ENCODE measurements at regions not wholly inside any gene's neighbourhood (a gene's known extent, or its start where the extent isn't known, plus 50 kb on each side); places are given as distances from the start of the nearest gene placed in this dataset.
A peak's percentile ranks its signal among the peaks of the same experiment; 100 is the strongest.

- no peak for DNase-seq (ENCODE audit: low spot score)
Observed at GRCh38 chr4:57172065-57172464, 61.9 kb upstream of the IGFBP7 start.

GRCh38 chr4:57168982-57169381 lies 58.8 kb upstream of the IGFBP7 start:
- DNase-seq (ENCODE audit: low spot score), result no peak

- DNase-seq (ENCODE audit: low spot score), result peak; percentile 82
Observed at GRCh38 chr4:57163530-57164459, 53.6 kb upstream of the IGFBP7 start.

- no peak for DNase-seq (ENCODE audit: low spot score)
Observed at GRCh38 chr4:57162499-57163019, 52.4 kb upstream of the IGFBP7 start.

All from iPS-NIHi11 (cell line).